ENCODE measurements at regions not wholly inside any gene's neighbourhood (a gene's known extent, or its start where the extent isn't known, plus 50 kb on each side); places are given as distances from the start of the nearest gene placed in this dataset.
"Not testable (repeated sequence)": the region's sequence is repeated elsewhere in the genome, so short reads cannot be mapped to it uniquely, and the experiment has no call there.

- Mint-ChIP-seq H3K27me3 (peaks cover 2% of the 10 kb centered on the region), H3K9me3 (ENCODE audit: low read depth) (peaks cover 9% of the 10 kb centered on the region)
- CTCF ChIA-PET, result interaction anchor here (0.6 to 1.5 kb wide), 2 partner anchors 11 to 169 kb away, joined by 3 read pairs; no protein-coding TSS in a partner anchor
These were observed 165.0 kb downstream of the GLUL start for GRCh38 chr1:182226618-182227017.

GRCh38 chr1:182225755-182226154 lies 164.2 kb upstream of the ZNF648 start:
- intact Hi-C loops (cut with DNase I, micrococcal nuclease); H3K4me1 Mint-ChIP-seq; H3K9me3 Mint-ChIP-seq (ENCODE audit: low read depth); H3K36me3 Mint-ChIP-seq (ENCODE audit: low read depth); ATAC-seq; H3K27ac Mint-ChIP-seq; H3K27me3 Mint-ChIP-seq; H3K4me3 Mint-ChIP-seq; DNase-seq; POLR2A ChIA-PET: not testable (repeated sequence)
- CTCF ChIA-PET, result interaction anchor here (1.5 kb wide), 1 partner anchor 10 kb away, joined by 3 read pairs; no protein-coding TSS in a partner anchor

More at GRCh38 chr1:182226618-182227017, 165.0 kb downstream of the GLUL start:
- ATAC-seq (no peak), DNase-seq (no peak)
- H3K36me3 Mint-ChIP-seq (ENCODE audit: low read depth), result peaks cover 4% of the 10 kb centered on the region
- intact Hi-C loops (cut with DNase I, micrococcal nuclease), result no loop called here
- POLR2A ChIA-PET, result no interaction called here
- no peak overlapping the region for H3K4me3 Mint-ChIP-seq
- no peaks in the 10 kb centered on the region for H3K4me1 Mint-ChIP-seq
- no peak overlapping the region for H3K27ac Mint-ChIP-seq

- intact Hi-C loops (cut with DNase I, micrococcal nuclease); DNase-seq; H3K27me3 Mint-ChIP-seq; H3K36me3 Mint-ChIP-seq (ENCODE audit: low read depth); H3K4me3 Mint-ChIP-seq; POLR2A ChIA-PET; H3K4me1 Mint-ChIP-seq; ATAC-seq; H3K27ac Mint-ChIP-seq: not testable (repeated sequence)
- CTCF ChIA-PET, result interaction anchor here (0.6 kb wide), 1 partner anchor 1106 kb away, joined by 3 read pairs; no protein-coding TSS in a partner anchor
- peaks cover 15% of the 10 kb centered on the region for H3K9me3 Mint-ChIP-seq (ENCODE audit: low read depth)
These were observed 160.5 kb upstream of the ZNF648 start for GRCh38 chr1:182221990-182222389.

- H3K4me3 Mint-ChIP-seq; H3K36me3 Mint-ChIP-seq (ENCODE audit: low read depth); H3K27ac Mint-ChIP-seq; DNase-seq; ATAC-seq; CTCF ChIA-PET; H3K4me1 Mint-ChIP-seq; intact Hi-C loops (cut with DNase I, micrococcal nuclease); H3K27me3 Mint-ChIP-seq: not testable (repeated sequence)
- peaks cover 15% of the 10 kb centered on the region for H3K9me3 Mint-ChIP-seq (ENCODE audit: low read depth)
- POLR2A ChIA-PET, result interaction anchor here (0.7 kb wide), 1 partner anchor 353 kb away, joined by 5 read pairs; no protein-coding TSS in a partner anchor
These were observed 159.9 kb upstream of the ZNF648 start for GRCh38 chr1:182221367-182221766.

- DNase-seq (no peak), ATAC-seq (no peak)
- intact Hi-C loops (cut with DNase I, micrococcal nuclease), result no loop called here
- POLR2A ChIA-PET, result no interaction called here
- Mint-ChIP-seq H3K4me1 (no peaks in the 10 kb centered on the region), H3K27me3 (peaks cover 5% of the 10 kb centered on the region), H3K36me3 (ENCODE audit: low read depth) (peaks cover 4% of the 10 kb centered on the region), H3K27ac (no peak overlapping the region), H3K4me3 (no peak overlapping the region), H3K9me3 (ENCODE audit: low read depth) (peaks cover 13% of the 10 kb centered on the region)
- CTCF ChIA-PET, result no interaction called here
These were observed 156.5 kb upstream of the ZNF648 start for GRCh38 chr1:182217967-182218366.

- H3K9me3 Mint-ChIP-seq (ENCODE audit: low read depth), result peaks cover 10% of the 10 kb centered on the region
- H3K27me3 Mint-ChIP-seq, result peaks cover 5% of the 10 kb centered on the region
- no peak overlapping the region for H3K4me3 Mint-ChIP-seq
- intact Hi-C loops (cut with DNase I, micrococcal nuclease), result no loop called here
- ChIA-PET POLR2A (no interaction called here), CTCF (interaction anchor here (1.7 kb wide), 1 partner anchor 180 kb away, joined by 5 read pairs; no protein-coding TSS in a partner anchor)
- H3K27ac Mint-ChIP-seq, result no peak overlapping the region
- H3K4me1 Mint-ChIP-seq, result no peaks in the 10 kb centered on the region
- no peak for DNase-seq
- no peak for ATAC-seq
- H3K36me3 Mint-ChIP-seq (ENCODE audit: low read depth), result peaks cover 3% of the 10 kb centered on the region
These were observed 155.6 kb upstream of the ZNF648 start for GRCh38 chr1:182217071-182217470.

GRCh38 chr1:182215764-182216163 lies 154.3 kb upstream of the ZNF648 start:
- ATAC-seq, result no peak
- CTCF ChIA-PET, result interaction anchor here (1.4 to 1.7 kb wide), 2 partner anchors 11 to 181 kb away, joined by 3 to 5 read pairs; no protein-coding TSS in a partner anchor
- Mint-ChIP-seq H3K36me3 (ENCODE audit: low read depth) (no peaks in the 10 kb centered on the region), H3K4me1 (no peaks in the 10 kb centered on the region), H3K4me3 (no peak overlapping the region), H3K27me3 (peaks cover 5% of the 10 kb centered on the region), H3K27ac (no peak overlapping the region), H3K9me3 (ENCODE audit: low read depth) (peaks cover 6% of the 10 kb centered on the region)
- no peak for DNase-seq
- intact Hi-C loops (cut with DNase I, micrococcal nuclease), result no loop called here
- POLR2A ChIA-PET, result no interaction called here

- ChIA-PET CTCF (no interaction called here), POLR2A (no interaction called here)
- ATAC-seq (no peak), DNase-seq (no peak)
- H3K27ac Mint-ChIP-seq, result no peak overlapping the region
- peaks cover 2% of the 10 kb centered on the region for H3K27me3 Mint-ChIP-seq
- no peak overlapping the region for H3K4me3 Mint-ChIP-seq
- no peaks in the 10 kb centered on the region for H3K4me1 Mint-ChIP-seq
- H3K9me3 Mint-ChIP-seq (ENCODE audit: low read depth), result no peaks in the 10 kb centered on the region
- no peaks in the 10 kb centered on the region for H3K36me3 Mint-ChIP-seq (ENCODE audit: low read depth)
- intact Hi-C loops (cut with DNase I, micrococcal nuclease), result no loop called here
These were observed 151.7 kb upstream of the ZNF648 start for GRCh38 chr1:182213163-182213562.

- DNase-seq (no peak), ATAC-seq (no peak)
- Mint-ChIP-seq H3K27ac (no peak overlapping the region), H3K4me3 (no peak overlapping the region), H3K27me3 (no peaks in the 10 kb centered on the region), H3K36me3 (ENCODE audit: low read depth) (no peaks in the 10 kb centered on the region), H3K9me3 (ENCODE audit: low read depth) (no peaks in the 10 kb centered on the region), H3K4me1 (peaks cover under 1% of the 10 kb centered on the region)
- intact Hi-C loops (cut with DNase I, micrococcal nuclease), result no loop called here
- CTCF ChIA-PET, result interaction anchor here (0.7 kb wide), 1 partner anchor 17 kb away, joined by 3 read pairs; no protein-coding TSS in a partner anchor
- POLR2A ChIA-PET, result no interaction called here
These were observed 149.9 kb upstream of the ZNF648 start for GRCh38 chr1:182211386-182211785.

GRCh38 chr1:182210417-182210816 lies 148.9 kb upstream of the ZNF648 start:
- intact Hi-C loops (cut with DNase I, micrococcal nuclease), result no loop called here
- ChIA-PET CTCF (no interaction called here), POLR2A (no interaction called here)
- H3K36me3 Mint-ChIP-seq (ENCODE audit: low read depth), result no peaks in the 10 kb centered on the region
- no peak overlapping the region for H3K27ac Mint-ChIP-seq
- no peaks in the 10 kb centered on the region for H3K27me3 Mint-ChIP-seq
- H3K9me3 Mint-ChIP-seq (ENCODE audit: low read depth), result no peaks in the 10 kb centered on the region
- ATAC-seq, result no peak
- no peak for DNase-seq
- H3K4me3 Mint-ChIP-seq, result no peak overlapping the region
- peaks cover 2% of the 10 kb centered on the region for H3K4me1 Mint-ChIP-seq

GRCh38 chr1:182207300-182207699 lies 145.8 kb upstream of the ZNF648 start:
- Mint-ChIP-seq H3K4me3 (no peak overlapping the region), H3K27me3 (no peaks in the 10 kb centered on the region), H3K9me3 (ENCODE audit: low read depth) (no peaks in the 10 kb centered on the region), H3K27ac (no peak overlapping the region), H3K4me1 (peaks cover 2% of the 10 kb centered on the region), H3K36me3 (ENCODE audit: low read depth) (no peaks in the 10 kb centered on the region)
- no peak for DNase-seq
- CTCF ChIA-PET, result no interaction called here
- intact Hi-C loops (cut with DNase I, micrococcal nuclease), result no loop called here
- POLR2A ChIA-PET, result no interaction called here
- no peak for ATAC-seq

GRCh38 chr1:182206626-182207239 lies 145.2 kb upstream of the ZNF648 start:
- Mint-ChIP-seq H3K27ac (no peak overlapping the region), H3K9me3 (ENCODE audit: low read depth) (no peaks in the 10 kb centered on the region), H3K27me3 (no peaks in the 10 kb centered on the region), H3K36me3 (ENCODE audit: low read depth) (no peaks in the 10 kb centered on the region), H3K4me1 (peaks cover 2% of the 10 kb centered on the region), H3K4me3 (no peak overlapping the region)
- ChIA-PET CTCF (interaction anchor here (2.0 kb wide), 1 partner anchor 64 kb away, joined by 5 read pairs; no protein-coding TSS in a partner anchor), POLR2A (interaction anchor here (0.6 kb wide), 1 partner anchor 1575 kb away, joined by 3 read pairs; the partner anchor contains the start of gene XPR1)
- DNase-seq, result no peak
- no peak for ATAC-seq
- intact Hi-C loops (cut with DNase I, micrococcal nuclease), result no loop called here
